Right cardiac atrium (tissue), 5 donors: ENCODE measurements at regions not wholly inside any gene's neighbourhood (a gene's known extent, or its start where the extent isn't known, plus 50 kb on each side); places are given as distances from the start of the nearest gene placed in this dataset.
A peak's percentile ranks its signal among the peaks of the same experiment; 100 is the strongest.

Experiments used
- ATAC-seq, 2 donors: fragments of 200-7000 bp; cut with Tn5 transposase; one replicate each; pipeline versions ENCODE4 v1.8.0 to v1.9.1; 2020; ENCODE audit warnings: moderate library complexity in 2 of 2, mild to moderate bottlenecking in 1 of 2
- DNase-seq, 3 donors: peaks; one replicate each; pipeline ENCODE4 v3.0.0-alpha.2; 2020
- H3K27ac ChIP-seq: one replicate; pipeline ENCODE4 v1.5.1; 2013; ENCODE audit warnings: mild to moderate bottlenecking, low read length, control low read depth, moderate library complexity
- H3K27me3 ChIP-seq: one replicate; pipeline ENCODE4 v1.6.1; 2013; ENCODE audit not compliant: control insufficient read depth, insufficient read depth
- H3K4me1 ChIP-seq: one replicate; pipeline ENCODE4 v1.6.1; 2013; ENCODE audit warnings: low read length; ENCODE audit not compliant: control insufficient read depth, insufficient read depth
- H3K4me3 ChIP-seq: one replicate; pipeline ENCODE4 v1.5.1; 2013; ENCODE audit warnings: low read length, control low read depth
- H3K9me3 ChIP-seq: one replicate; pipeline ENCODE4 v1.6.1; 2013; ENCODE audit warnings: low read length; ENCODE audit not compliant: control insufficient read depth
- whole genome bisulfite sequencing: extraction: QIAGEN DNeasy Blood & Tissue Kit; methylation state at CpG from one replicate; pipeline ENCODE4 v1.1.7; 2013; 5-methylcytosine and 5-hydroxymethylcytosine counted together
- intact Hi-C, 4 donors: fragments of 100-400 bp; cut with DNase I; formaldehyde crosslinking; loops; one replicate each; pipeline versions ENCODE4 v1.11.0 to v1.14.0; 2022 to 2023
- donor health status: healthy with polysubstance abuse.
- donor health status: DM: no; HTN: yes; CAD: no.
- donor health status: DM: no; HTN: no; CAD: no.
- donor health status: DM: no; HTN: yes; CAD: no; lungs with severe emphysema.
- donor health status: DM: yes; HTN: yes; CAD: no.

DNA sequence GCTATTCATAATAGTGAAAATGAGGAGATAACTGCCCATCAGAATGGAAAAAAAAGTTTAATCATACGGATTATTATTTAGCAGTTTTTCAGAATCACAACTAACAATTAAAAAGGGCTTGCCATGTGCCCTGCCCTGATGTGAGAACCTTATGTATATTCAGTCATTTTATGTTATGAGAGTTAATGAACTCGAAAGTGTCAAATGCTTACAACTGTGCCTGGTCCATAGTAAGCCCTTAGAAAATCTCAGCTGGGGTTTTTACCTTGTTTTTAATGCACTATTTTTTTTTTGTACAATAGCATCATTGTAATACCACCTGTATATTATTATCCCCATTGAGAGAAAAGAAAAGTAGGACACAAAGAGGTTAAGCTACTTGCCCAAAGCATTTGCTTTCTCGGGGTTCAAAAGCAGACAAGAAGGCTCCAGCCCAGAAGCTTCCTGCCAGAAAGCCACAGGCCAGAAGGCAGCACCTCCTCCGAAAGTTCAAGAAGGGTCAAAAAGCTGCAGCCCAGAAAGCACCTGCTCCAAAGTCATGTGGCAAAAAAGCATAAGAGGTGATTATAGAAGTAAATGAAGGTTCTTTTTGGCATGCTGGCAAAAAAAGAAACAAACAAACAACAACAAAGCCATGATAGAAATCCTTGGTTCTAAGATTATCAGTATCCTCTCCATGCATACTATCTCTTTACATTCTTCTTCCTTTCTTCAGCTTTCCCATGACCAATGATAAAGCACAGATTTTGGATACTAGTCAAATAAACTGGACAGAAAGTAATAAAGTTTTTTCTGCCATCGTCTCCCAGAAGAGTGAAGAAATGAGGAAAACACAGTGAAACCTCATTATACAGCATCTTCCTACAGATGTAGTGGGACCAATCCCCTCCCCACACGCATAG lies 59.1 kb upstream of the NAP1L1 start:
- 39% methylated on average over 6 of the region's 6 CpGs for WGBS
- H3K27me3 ChIP-seq = no peaks in the 10 kb centered on the region
- no peak overlapping the region for H3K4me3 ChIP-seq
- no peaks in the 10 kb centered on the region for H3K4me1 ChIP-seq
- DNase-seq = no peak
- H3K9me3 ChIP-seq = no peaks in the 10 kb centered on the region
- H3K27ac ChIP-seq = no peak overlapping the region
- intact Hi-C loops = no loop called here
- ATAC-seq = no peak

GRCh38 chr12:76142305-76142704 lies 57.8 kb upstream of the NAP1L1 start:
- H3K27me3 ChIP-seq = no peaks in the 10 kb centered on the region
- no peak overlapping the region for H3K4me3 ChIP-seq
- DNase-seq = no peak
- peaks cover 1% of the 10 kb centered on the region for H3K4me1 ChIP-seq
- WGBS = 89% methylated on average over 3 of the region's 3 CpGs
- no peaks in the 10 kb centered on the region for H3K9me3 ChIP-seq
- ATAC-seq = no peak
- H3K27ac ChIP-seq = no peak overlapping the region
- intact Hi-C loops = no loop called here

DNA sequence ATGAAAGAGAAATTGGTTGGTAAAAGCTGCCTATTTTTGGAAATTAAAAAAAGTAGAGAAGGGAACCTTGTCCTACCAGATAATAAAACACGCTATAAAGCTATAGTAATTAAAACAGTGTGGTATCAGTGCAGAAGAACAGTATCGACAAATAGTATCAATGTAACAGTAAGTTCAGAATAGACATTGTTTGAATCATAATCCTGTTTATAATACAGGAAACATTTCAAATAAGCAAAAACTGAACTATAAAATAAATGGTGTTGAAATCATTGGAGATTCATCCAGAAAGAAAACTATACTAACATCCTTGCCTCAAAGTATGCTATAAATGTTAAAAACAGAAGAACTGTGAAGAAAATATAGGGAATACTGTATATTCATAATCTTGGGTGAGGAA lies 54.2 kb upstream of the NAP1L1 start:
- 98% methylated on average over 2 of the region's 2 CpGs for WGBS
- Histone ChIP-seq H3K27ac (no peak overlapping the region), H3K27me3 (no peaks in the 10 kb centered on the region), H3K4me3 (no peak overlapping the region), H3K9me3 (no peaks in the 10 kb centered on the region), H3K4me1 (peaks cover 1% of the 10 kb centered on the region)
- ATAC-seq = no peak
- no peak for DNase-seq
- intact Hi-C loops = no loop called here

DNA sequence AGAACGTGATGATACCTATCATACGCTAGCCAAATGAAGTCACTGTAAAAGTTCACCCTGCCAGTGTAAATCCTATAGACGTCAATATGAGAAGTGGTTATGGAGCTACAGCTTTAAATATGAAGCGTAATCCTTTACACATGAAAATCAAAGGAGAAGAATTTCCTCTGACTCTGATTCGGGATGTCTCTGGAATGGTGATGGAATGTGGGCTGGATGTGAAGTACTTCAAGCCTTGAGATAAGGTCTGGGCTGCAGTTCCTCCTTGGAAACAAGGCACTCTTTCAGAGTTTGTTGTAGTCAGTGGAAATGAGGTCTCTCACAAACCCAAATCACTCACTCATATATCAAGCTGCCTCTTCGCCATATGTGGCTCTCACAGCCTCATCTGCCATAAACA lies 53.1 kb upstream of the NAP1L1 start:
- 38% methylated on average over 6 of the region's 6 CpGs for WGBS
- H3K9me3 ChIP-seq = no peaks in the 10 kb centered on the region
- peaks cover 1% of the 10 kb centered on the region for H3K4me1 ChIP-seq
- ATAC-seq (peak; percentile 57 to 73), DNase-seq (no peak)
- H3K27me3 ChIP-seq = no peaks in the 10 kb centered on the region
- no peak overlapping the region for H3K4me3 ChIP-seq
- intact Hi-C loops = no loop called here
- no peak overlapping the region for H3K27ac ChIP-seq

DNA sequence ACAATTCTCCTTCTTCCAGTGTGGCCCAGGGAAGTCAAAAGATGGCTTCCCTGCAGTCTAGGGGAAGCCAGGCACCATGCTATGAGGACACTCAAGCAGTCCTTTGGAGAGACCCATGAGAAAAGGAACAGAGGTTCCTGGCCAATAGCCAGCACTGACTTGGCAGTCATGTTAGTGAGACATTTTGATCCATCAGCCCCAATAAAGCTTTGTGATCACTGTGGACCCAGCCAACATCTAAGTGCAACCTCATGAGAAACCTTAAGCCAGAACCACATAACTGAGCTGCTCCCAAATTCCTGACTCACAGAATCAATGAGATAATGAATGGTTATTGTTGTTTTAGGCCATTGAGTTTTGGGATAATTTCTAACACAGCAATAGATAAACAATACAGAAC lies 51.0 kb upstream of the NAP1L1 start:
- Histone ChIP-seq H3K4me1 (peaks cover 1% of the 10 kb centered on the region), H3K27ac (no peak overlapping the region), H3K27me3 (no peaks in the 10 kb centered on the region), H3K4me3 (no peak overlapping the region), H3K9me3 (no peaks in the 10 kb centered on the region)
- intact Hi-C loops = no loop called here
- DNase-seq (no peak), ATAC-seq (no peak)
